ENCODE measurements at regions not wholly inside any gene's neighbourhood (a gene's known extent, or its start where the extent isn't known, plus 50 kb on each side); places are given as distances from the start of the nearest gene placed in this dataset.

GRCh38 chr18:68181956-68182355 lies 533.0 kb downstream of the TMX3 start:
- Histone ChIP-seq H3K27me3 (no peaks in the 10 kb centered on the region), H3K4me1 (peaks cover 0 to 3% of the 10 kb centered on the region in 2 donors), H3K4me3 (no peak overlapping the region), H3K27ac (no peak overlapping the region), H3K9me3 (peaks cover 0 to 2% of the 10 kb centered on the region in 2 donors), H3K36me3 (no peaks in the 10 kb centered on the region)
- TF ChIP-seq CTCF (IDR thresholded peaks at IDR 0.05) = no peak
- DNase-seq (no peak), ATAC-seq (no peak)
- intact Hi-C loops (cut with DNase I) = no loop called here

GRCh38 chr18:68179811-68180210 lies 535.1 kb downstream of the TMX3 start:
- TF ChIP-seq CTCF (IDR thresholded peaks at IDR 0.05) = no peak
- H3K9me3 ChIP-seq = peaks cover 0 to 2% of the 10 kb centered on the region in 2 donors
- peaks cover 0 to 3% of the 10 kb centered on the region in 2 donors for H3K4me1 ChIP-seq
- H3K27ac ChIP-seq = no peak overlapping the region
- no peak overlapping the region for H3K4me3 ChIP-seq
- no peaks in the 10 kb centered on the region for H3K27me3 ChIP-seq
- no peak for DNase-seq
- no peaks in the 10 kb centered on the region for H3K36me3 ChIP-seq
- intact Hi-C loops (cut with DNase I) = no loop called here
- ATAC-seq = no peak

GRCh38 chr18:68178921-68179320 lies 536.0 kb downstream of the TMX3 start:
- TF ChIP-seq CTCF (IDR thresholded peaks at IDR 0.05) = no peak
- Histone ChIP-seq H3K27me3 (no peaks in the 10 kb centered on the region), H3K4me1 (peaks cover 0 to 3% of the 10 kb centered on the region in 2 donors), H3K27ac (no peak overlapping the region), H3K36me3 (no peaks in the 10 kb centered on the region), H3K9me3 (peaks cover 0 to 2% of the 10 kb centered on the region in 2 donors), H3K4me3 (no peak overlapping the region)
- intact Hi-C loops (cut with DNase I) = no loop called here
- ATAC-seq = no peak
- DNase-seq = no peak

GRCh38 chr18:68177807-68178702 lies 536.9 kb downstream of the TMX3 start:
- Histone ChIP-seq H3K4me3 (no peak overlapping the region), H3K27ac (no peak overlapping the region), H3K27me3 (no peaks in the 10 kb centered on the region), H3K36me3 (no peaks in the 10 kb centered on the region), H3K4me1 (peaks cover 0 to 3% of the 10 kb centered on the region in 2 donors), H3K9me3 (peaks cover 0 to under 1% of the 10 kb centered on the region in 2 donors)
- ATAC-seq (peak; percentile 87), DNase-seq (no peak)
- TF ChIP-seq CTCF (IDR thresholded peaks at IDR 0.05) = no peak
- intact Hi-C loops (cut with DNase I) = no loop called here

- no peak for TF ChIP-seq CTCF (IDR thresholded peaks at IDR 0.05)
- no peak for ATAC-seq
These were observed 538.0 kb downstream of the TMX3 start for GRCh38 chr18:68176901-68177300.

More at GRCh38 chr18:68176901-68177300, 538.0 kb downstream of the TMX3 start:
- intact Hi-C loops (cut with DNase I) = no loop called here
- Histone ChIP-seq H3K4me1 (peaks cover 0 to 3% of the 10 kb centered on the region in 2 donors), H3K27ac (no peak overlapping the region), H3K9me3 (peaks cover 0 to 2% of the 10 kb centered on the region in 2 donors), H3K4me3 (no peak overlapping the region), H3K36me3 (no peaks in the 10 kb centered on the region), H3K27me3 (no peaks in the 10 kb centered on the region)
- no peak for DNase-seq

All from left lung (tissue), 4 donors.